SW480 (cell line): ENCODE measurements at regions not wholly inside any gene's neighbourhood (a gene's known extent, or its start where the extent isn't known, plus 50 kb on each side); places are given as distances from the start of the nearest gene placed in this dataset.
"Not testable (repeated sequence)": the region's sequence is repeated elsewhere in the genome, so short reads cannot be mapped to it uniquely, and the experiment has no call there.

Source experiments
- DNase-seq: peaks from one replicate; pipeline ENCODE4 v3.0.0-alpha.2; 2016; ENCODE audit warnings: low spot score

DNA sequence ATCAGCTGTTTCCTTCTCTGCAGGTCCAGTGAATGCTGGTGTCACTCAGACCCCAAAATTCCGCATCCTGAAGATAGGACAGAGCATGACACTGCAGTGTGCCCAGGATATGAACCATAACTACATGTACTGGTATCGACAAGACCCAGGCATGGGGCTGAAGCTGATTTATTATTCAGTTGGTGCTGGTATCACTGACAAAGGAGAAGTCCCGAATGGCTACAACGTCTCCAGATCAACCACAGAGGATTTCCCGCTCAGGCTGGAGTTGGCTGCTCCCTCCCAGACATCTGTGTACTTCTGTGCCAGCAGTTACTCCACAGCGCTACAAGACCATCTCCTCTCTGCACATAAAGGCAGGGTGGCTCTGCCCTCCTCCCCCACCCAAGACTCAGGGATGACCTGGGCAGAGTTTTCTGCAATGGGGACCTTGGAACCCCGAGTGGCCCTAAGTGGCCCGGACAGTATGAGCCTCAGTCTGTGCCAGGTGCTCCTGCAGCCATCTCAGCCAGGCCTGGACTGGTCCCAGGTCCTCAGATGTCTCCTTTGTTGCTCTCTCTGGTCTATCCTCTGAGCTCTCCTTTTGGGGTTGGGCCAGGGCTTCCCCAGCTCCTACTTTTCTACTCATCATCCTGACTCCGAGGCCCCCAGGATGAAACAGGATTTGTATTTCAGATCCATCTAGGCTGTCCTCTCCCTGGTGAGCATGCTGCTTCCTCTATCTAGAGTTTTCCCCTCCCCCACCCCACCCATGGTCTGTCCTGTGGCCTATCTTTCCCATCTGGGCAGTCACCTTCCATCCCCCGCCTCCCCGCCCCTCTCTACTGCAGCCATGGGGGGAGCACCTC lies 212.1 kb upstream of the PRSS58 start:
- no peak for DNase-seq

DNA sequence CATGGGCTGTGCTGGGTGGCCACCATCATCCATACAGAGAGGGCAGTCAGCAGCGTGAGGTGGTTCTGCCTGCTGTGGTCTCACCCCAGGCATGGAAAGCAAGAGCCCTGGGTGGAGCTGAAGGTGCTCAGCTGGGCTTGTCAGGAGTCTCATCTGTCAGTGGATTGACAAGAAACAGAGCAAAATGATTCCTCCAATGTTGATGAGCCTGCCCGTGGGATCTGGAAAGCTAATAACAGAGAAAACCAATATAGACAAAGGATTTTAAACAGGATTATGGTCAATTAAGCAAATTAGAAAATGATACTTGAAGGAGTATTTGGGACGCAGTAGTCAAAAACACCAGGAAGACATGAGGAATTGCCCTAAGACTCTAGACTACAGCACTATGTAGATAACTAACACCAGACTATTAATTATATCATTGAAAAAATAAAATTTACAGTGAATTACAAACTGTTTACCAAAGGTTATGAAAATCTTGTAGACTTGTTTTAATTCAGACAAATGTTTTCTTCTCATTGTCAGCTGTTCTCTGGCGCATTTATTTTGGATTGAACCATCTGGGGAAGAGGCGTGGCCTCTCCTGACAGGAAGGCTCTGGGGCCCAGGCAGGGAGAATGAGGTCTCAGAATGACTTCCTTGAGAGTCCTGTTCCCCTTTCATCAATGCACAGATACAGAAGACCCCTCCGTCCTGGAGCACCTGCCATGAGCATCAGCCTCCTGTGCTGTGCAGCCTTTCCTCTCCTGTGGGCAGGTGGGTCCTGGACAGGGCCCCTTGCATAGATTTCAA lies 211.2 kb upstream of the PRSS58 start:
- no peak for DNase-seq

DNA sequence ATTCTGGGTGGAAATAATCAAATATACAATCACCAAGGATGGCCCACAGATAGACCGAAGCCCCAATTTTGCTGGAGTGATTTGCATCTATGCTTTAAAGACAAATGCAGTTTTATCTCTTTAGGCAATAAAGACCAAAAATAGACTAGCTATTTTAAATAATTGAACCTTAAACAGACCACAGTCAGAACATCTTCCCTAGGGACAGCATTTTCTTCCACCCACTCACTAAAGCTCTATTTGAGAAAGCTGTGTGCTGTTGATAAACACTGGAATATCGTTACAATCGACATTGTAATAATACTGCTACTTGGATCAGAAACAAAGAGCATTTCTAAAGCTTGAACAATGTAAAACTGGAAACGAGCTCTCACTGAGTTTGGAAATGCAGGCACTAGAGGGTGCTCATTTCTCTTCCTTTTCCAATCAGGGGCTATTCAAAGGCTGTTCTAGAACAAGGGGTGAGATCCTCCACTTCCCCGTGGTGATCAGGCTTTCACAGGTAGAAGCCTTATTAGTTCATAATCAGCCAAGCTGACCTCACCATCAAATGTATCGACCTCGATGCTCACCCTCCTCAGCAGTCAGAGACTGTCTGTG lies 209.3 kb upstream of the PRSS58 start:
- not testable (repeated sequence) for DNase-seq

DNA sequence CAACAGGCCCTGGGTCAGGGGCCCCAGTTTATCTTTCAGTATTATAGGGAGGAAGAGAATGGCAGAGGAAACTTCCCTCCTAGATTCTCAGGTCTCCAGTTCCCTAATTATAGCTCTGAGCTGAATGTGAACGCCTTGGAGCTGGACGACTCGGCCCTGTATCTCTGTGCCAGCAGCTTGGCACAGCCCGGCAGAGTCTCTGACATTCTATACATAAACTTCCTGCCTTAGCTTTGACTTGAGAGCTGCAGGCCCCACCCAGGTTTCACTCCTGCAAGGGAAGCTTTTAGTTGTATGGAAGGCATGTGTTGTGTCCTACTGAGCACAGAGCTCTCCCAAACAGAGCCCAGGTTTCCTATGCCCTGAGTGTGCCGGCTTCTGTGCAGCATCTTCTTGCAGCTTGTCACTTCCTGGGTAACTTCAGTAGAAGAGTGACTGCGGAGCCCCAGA lies 205.6 kb upstream of the PRSS58 start:
- no peak for DNase-seq

DNA sequence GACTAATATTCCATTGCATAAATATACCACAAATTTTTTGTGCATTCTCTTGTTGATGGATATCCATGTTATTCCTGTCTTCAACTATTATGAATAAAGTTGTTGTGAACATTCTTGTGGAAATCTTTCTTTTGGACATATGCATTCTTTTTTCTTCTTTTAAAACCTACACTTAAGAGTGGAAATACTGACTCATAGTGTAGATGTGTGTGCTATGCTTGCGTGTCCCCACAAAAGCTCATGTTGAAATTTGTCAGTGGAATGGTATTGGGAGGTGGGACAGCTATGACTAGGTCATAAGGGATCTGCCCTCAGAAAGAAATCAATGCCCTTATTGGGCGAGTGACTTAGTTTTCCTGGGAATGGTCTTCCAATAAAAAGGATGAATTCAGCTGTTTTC lies 203.6 kb upstream of the PRSS58 start:
- no peak for DNase-seq

DNA sequence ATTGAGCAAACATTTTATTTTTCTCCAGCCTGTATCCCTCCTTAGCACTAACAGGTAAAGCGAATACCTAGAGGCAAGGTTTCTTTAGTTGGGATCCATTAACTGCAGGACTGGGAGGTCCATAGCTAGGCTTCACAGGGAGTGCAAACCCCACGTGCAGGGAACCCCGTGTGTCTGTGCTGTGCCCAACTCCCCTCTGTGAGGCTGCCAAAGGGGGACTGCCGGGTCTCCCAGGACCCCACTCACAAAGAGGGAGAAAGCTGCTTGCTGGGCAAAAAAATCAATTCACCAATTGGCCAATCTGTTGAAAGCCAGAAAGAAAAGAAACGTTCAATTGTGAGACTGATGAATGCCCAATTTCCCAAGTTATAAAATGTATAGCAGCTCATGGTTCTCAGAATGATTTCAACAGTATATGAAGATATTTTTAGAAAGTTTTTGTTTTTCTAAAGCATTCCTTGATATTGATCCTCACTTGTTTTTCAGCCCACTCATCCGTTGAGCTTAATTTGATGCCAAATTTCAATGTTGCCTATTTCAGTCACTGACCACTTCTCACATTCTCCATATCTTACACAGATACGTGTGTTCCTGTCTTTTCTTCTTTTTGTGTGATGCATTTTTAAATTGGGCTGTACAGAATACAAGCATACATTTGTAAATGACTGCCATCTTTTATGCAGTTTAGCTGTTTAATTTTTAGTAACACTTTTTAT lies 202.7 kb upstream of the PRSS58 start:
- no peak for DNase-seq

DNA sequence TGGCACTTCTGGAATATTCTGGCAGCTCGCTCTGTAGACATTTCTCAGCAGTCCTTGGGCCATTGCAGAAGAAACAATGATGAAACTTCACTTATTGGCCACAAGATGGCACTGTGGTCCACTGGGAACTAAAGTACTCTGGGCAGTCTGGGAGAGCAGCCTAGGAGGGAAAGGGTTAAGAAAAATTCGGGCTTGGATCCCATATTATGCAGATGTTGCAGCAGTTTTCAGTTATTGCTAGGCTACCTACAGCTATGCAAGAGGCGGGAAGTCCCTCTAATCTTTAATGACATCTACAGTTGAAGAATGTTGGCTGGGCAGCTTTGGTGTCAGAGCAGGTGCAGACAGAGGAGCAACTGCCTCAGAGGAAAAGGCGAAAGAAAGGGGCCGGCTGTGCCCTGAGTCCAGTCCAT lies 201.7 kb upstream of the PRSS58 start:
- DNase-seq, result peak; percentile 70

DNA sequence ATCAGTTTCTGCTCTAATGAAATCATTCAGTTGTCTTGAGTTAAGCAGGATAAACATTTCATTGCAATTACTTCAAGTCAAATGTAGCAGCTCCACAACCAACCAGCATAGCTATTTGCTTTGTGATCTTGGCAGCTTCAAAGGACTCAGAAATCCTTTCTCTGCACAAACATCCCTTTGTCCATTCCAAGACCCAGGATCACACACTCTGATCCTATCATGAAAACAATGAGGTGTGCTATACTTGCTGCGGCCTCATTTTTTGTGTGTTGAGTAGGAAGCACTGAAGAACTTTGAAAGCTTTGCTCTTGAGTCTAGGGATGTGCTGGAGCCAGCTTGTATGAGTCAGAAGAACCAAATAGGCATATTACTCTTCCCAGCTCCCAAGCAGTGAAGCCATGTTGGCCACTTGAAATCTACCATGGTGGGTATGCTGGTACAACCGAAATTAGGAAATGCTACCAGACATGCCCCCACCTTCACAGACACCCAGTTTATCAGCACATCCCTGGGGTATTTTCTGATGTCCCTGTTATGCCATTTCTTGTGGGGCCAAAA lies 199.4 kb upstream of the PRSS58 start:
- peak; percentile 37 for DNase-seq

DNA sequence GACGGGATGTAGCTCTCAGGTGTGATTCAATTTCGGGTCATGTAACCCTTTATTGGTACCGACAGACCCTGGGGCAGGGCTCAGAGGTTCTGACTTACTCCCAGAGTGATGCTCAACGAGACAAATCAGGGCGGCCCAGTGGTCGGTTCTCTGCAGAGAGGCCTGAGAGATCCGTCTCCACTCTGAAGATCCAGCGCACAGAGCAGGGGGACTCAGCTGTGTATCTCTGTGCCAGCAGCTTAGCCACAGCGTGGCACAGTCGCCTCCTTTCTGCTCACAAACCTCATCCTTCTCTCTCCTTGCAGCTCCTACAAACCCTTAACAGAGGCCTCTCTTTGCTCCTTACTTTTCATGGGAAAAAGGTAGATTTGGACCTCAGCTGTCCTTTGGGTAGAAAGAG lies 197.5 kb upstream of the PRSS58 start:
- no peak for DNase-seq

DNA sequence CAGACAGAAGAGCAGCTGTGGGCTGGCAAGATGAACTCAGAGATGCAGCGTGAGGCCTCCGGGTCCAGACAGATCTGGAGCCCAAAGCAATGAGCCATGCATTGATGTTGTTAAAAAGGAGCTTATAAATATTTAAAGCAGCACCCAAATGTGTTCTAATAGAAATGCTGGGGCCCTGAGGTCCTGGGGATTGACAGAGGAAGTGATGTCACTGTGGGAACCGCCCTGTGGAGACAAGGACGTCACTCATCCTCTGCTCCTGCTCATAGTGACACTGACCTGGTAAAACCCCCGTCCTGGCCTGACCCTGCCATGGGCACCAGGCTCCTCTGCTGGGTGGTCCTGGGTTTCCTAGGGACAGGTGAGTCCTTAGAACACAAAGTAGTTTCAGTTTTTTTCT lies 197.0 kb upstream of the PRSS58 start:
- no peak for DNase-seq

DNA sequence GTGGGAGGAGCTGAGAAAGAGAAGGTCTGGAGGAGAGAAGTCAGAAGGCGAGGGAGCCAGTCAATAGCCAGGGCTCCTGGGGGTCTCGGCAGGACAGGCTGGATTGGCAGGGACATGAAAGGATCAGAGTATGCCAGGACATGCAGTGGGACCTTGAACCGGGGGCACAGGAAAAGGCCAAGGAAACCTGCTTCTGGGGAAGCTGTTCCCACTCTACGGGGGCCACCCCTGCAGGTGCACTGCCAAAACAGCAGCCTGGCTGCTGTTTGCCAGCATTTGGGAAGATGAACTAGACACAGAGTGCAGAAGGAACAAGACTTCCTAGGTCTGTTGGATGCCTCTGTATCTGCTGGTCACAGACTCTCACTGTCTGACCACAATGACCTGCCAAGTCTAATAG lies 194.9 kb upstream of the PRSS58 start:
- DNase-seq, result no peak

DNA sequence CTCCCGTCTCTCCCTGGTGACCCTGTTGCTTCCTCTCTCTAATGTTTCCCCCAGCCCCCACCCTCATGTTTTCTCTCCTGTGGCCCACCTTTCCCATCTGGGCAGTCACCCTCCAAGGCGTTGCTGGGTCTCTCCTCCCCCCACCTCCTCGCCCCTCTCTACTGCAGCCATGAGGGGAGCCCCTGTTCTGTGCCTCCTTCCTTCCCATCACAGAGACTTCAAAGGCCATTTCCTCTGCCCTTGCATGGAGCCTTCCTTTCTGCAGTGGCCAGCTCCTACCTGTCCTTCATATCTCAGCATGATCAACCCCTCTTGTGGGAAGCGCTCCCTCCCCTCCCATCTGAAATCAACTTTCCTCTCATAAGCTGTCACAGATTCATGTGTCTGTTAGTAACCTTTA lies 194.0 kb upstream of the PRSS58 start:
- DNase-seq, result no peak

DNA sequence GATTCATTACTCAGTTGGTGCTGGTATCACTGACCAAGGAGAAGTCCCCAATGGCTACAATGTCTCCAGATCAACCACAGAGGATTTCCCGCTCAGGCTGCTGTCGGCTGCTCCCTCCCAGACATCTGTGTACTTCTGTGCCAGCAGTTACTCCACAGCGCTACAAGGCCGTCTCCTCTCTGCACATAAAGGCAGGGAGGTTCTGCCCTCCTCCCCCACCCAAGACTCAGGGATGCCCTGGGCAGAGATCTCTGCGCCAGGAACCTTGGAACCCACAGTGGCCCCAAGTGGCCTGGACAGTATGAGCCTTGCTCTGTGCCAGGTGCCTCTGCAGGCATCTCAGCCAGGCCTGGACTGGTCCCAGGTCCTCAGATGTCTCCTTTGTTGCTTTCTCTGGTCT lies 193.4 kb upstream of the PRSS58 start:
- DNase-seq, result no peak

DNA sequence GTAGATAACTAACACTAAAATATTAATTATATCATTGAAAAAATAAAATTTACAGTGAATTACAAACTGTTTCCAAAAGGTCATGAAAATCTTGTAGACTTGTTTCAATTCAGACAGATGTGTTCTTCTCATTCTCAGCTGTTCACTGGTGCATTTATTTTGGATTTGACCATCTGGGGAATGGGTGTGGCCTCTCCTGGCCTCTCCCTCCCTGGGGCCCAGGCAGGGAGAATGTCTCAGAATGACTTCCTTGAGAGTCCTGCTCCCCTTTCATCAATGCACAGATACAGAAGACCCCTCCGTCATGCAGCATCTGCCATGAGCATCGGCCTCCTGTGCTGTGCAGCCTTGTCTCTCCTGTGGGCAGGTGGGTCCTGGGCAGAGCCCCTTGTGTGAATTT lies 192.8 kb upstream of the PRSS58 start:
- no peak for DNase-seq

DNA sequence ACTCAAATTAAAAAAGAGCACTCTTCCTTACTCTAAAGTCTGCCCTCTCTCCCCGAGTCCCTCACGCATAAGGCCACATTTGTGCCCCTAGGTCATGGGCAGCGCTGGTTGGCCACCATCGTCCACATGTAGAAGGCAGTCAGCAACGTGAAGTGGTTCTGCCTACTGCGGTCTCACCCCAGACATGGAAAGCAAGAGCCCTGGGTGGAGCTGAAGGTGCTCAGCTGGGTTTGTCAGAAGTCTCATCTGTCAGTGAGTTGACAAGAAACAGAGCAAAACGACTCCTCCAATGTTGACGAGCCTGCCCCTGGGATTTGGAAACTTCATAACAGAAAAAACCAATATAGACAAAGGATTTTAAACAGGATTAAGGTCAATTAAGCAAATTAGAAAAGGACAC lies 192.3 kb upstream of the PRSS58 start:
- no peak for DNase-seq

DNA sequence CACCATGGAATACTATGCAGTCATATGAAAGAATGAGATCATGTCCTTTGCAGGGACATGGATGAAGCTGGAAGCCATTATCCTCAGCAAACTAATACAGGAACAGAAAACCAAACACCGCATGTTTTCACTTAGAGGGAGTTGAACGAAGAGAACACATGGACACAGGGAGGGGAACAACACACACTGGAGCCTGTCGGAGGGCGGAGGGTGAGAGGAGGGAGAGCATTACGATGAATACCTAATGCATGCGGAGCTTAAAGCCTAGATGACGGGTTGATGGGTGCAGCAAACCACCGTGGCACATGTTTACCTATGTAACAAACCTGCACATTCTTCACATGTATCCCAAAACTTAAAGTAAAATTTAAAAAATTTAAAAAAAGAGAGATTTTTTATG lies 191.0 kb upstream of the PRSS58 start:
- DNase-seq, result not testable (repeated sequence)

DNA sequence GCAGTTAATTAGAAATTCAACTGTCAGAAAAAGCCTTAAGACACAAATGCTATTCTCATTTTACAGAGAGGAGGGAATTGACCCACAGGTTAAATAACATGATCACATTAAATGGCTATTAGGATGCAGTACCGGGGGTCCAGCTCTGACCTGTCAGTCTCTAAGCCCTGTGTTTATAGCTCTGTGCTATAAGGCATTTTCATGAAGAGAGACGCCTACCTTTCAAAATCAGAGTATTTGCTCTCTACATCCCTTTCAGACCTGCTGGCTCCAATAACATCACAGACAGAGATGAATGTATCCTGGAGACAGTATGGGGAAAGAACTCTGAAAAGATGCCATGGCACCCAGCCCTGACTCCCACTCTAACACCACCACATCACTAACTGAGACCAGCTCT lies 189.9 kb upstream of the PRSS58 start:
- DNase-seq, result no peak

DNA sequence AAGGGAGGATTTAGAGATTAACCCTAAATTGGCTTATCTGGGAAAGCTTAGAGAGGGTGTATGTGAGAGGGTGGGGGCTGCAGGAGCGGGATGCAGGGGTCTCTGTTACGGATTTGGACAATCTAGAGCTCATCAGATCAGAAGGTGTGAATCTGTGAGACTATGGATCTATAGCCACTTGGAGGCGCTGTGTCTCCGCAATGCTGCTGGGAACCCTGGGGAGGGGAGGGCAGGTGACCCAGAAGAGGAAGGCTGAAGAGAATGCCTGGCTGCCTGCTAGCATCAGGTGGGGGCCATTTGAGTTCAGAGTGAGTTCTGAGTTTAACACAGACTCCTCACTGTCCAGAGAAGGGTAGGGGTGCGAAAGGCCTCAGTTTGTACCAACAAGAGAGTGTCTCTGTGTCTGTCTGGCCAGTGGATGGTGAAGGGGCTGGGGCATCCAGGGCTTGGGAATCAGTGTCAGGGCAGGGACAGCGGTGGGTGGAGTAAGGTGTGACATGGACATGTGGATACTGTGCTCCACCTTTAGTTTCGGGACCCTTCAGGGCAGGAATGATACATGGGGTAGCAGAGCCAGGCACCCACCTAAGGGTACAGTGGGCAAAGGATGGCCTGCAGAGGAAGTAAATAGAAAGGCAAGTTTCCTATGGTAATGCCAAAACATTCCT lies 187.3 kb upstream of the PRSS58 start:
- DNase-seq, result no peak

DNA sequence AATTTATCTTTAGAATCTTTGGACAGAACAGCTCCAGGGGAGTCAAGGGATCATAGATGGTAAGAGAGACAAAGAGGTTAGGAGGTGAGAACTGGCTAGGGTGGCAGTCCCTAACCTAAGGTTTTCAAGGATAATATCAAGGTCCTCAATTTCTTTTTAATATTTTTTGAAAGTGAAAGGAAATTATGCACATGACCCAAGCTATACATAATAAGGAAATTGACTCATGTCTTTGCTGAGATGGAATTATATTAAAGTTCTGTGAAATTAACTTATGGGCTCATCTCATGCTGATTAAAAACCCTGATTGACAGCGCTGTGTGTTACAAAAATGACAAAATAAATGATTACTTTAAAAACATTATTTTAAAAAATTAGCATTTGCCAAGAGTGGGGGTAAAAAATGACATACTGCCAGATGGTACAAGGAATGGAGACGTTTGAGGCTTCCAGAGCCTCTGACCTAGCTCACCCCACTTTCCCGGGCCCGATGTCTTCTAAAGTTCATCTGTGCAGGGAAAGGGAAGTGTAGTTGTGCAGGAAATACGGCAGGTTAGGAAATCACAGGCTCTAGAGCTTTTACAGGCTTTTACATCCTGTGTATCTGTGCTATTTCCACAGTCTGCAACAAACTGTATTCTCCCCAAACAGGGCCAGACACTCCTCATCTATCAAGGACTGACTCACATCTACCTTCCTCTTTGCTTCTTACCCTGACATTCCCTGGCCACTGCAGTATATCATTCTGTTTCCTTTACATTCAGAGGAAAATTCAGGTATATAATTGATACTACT lies 185.6 kb upstream of the PRSS58 start:
- no peak for DNase-seq

DNA sequence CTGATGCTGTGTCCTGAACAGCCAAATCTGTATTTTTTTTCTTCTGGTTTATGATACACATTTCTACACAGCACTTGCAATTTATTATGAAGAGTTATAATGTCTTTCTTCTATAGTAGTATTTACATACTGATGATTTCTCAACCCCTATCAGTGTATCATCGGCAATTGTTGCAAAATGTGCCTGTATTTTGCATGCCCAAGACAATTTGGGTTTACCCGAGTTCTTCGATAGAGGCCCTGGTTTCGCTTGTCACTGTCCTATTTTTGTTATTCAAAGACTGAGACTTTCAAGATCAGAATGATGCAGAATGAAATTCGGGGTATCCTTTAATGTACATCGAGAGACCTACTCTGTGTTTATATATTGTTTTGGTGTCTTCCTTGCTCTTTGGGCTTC lies 184.5 kb upstream of the PRSS58 start:
- DNase-seq, result no peak
